Effector CD4-positive, alpha-beta T cell (primary cell): ENCODE measurements at regions not wholly inside any gene's neighbourhood (a gene's known extent, or its start where the extent isn't known, plus 50 kb on each side); places are given as distances from the start of the nearest gene placed in this dataset.

Experiments used
- DNase-seq: peaks from one replicate; pipeline ENCODE4 v3.0.0-alpha.2; 2020

- no peak for DNase-seq
Measured at GRCh38 chr11:32039149-32039548, 51.7 kb upstream of the RCN1 start.

DNA sequence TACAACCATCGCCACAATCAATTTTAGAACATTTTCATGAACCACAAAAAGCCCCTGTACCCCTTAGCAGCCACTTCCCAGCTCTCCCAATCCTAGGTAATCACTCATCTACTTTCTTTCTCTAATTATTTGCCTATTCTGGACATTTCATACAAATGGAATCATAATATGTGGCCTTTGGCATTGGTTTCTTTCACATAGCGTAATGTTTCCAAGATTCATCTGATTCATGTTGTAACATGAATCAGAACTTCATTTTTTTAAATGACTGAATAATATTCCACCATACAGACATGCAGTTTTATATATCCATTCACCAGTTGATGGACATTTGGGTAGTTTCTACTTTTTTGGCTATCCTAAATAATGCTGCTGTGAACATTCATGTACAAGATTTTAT, 56.2 kb upstream of the RCN1 start:
- no peak for DNase-seq

- DNase-seq: no peak
Measured at GRCh38 chr11:32034149-32034548, 56.7 kb upstream of the RCN1 start.

DNA sequence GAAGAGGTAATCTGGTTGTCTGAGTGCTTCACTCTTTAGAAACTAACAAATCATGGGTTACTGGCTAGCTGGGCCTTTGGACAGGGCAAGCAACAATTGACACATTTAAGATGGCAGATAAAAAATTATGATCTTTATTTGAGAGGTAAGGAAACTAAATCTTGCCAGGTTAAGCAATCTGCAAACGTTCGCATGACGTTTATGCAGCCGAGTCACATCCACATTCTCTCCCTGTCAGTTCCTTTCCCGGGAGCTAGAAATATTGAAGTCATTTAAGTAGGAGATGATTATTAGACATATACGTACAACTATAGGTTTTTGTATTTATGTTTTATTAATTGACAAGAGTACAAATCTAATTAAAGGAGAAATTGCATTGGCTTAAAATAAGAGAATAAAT, 57.4 kb upstream of the RCN1 start:
- no peak for DNase-seq

- no peak for DNase-seq
Measured at GRCh38 chr11:32033067-32033466, 57.8 kb upstream of the RCN1 start.

- no peak for DNase-seq
Measured at GRCh38 chr11:32032478-32032877, 58.4 kb upstream of the RCN1 start.

- DNase-seq: no peak
Measured at GRCh38 chr11:32032052-32032451, 58.8 kb upstream of the RCN1 start.

- DNase-seq: no peak
Measured at GRCh38 chr11:32030875-32031503, 59.9 kb upstream of the RCN1 start.

- DNase-seq: no peak
Measured at GRCh38 chr11:32029721-32030120, 61.2 kb upstream of the RCN1 start.

- no peak for DNase-seq
Measured at GRCh38 chr11:32028201-32028600, 62.7 kb upstream of the RCN1 start.

DNA sequence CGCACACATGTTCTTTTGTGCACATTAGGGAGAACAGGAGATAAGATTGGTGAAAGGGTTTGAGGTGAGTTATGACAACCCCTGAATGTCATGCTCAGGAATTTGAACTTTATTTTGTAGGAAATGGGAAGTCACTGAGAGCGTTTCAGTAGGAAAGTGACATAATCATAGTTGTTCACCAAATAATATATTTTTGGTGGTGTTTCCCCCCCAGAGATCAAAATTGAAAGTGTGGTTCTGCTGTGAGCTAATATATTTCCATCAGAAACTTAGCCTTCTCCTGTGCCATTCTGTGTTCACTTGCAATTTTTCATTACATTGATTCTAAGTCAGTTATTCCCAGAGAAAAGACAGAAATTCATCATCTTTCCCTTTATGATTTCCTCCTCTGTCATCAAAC, 64.1 kb upstream of the RCN1 start:
- no peak for DNase-seq

- DNase-seq: no peak
Measured at GRCh38 chr11:32024948-32025347, 65.9 kb upstream of the RCN1 start.

GRCh38 chr11:32023370-32024305, 67.2 kb upstream of the RCN1 start:
- no peak for DNase-seq

DNA sequence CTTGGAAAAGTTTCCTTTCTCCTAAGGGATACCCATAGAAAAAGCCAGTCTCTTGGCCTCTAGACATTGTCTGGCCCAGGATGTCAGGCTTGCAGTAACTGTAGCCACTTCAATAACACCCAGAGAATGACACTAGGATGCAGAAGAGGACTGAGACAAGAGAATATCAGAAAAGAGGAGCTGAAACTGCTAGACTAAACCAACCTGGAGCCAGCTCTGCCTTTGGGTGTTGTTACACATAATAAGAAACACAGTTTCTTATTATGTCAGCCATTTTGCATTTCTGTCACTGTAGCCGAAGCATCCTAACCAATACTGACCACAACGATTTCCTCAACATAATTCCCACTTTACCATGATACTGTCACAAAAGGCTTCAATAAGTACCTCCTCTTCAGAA, 72.2 kb upstream of the RCN1 start:
- DNase-seq: no peak

- DNase-seq: no peak
Measured at GRCh38 chr11:32016111-32016510, 74.8 kb upstream of the RCN1 start.

DNA sequence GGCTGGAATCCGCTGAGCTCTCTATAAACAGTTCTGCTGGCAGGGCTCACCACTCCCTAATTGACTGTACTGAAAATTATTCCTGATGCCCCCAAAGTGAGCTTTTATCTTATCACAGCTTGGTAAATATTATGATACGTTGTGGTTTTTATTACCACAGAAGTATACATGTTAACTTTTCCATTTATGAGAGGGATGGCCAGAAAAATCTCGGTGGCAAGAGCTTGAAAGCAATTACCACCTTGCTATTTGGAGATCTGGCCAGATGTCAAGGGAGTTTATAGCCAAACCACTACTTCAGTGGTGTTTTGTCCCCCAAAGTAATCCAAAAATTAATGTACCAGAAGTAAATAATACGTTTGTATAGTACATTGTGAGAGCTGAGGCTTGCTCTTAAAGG, 75.4 kb upstream of the RCN1 start:
- DNase-seq: no peak

GRCh38 chr11:32013603-32014002, 77.3 kb upstream of the RCN1 start:
- no peak for DNase-seq

DNA sequence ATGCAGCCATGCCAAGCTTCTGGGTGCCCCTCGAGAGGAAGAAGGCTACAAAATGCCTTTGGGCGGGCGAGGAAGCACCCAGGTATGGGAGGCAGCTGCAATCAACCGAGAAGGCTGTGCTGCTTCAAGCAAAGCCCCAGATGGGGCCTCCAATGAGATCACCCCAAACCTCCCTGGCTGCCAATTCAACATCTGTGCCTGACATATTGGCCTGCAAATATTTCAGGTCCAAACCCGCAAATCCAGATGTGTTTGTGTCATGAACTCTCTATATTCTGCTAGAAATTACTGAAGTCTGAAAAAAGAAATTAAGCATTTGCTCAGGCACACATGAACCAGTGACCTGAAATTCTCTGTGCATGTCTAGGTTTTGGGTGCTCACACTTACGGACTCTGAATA, 78.8 kb upstream of the RCN1 start:
- DNase-seq: no peak

- no peak for DNase-seq
Measured at GRCh38 chr11:32008880-32009551, 81.9 kb upstream of the RCN1 start.

DNA sequence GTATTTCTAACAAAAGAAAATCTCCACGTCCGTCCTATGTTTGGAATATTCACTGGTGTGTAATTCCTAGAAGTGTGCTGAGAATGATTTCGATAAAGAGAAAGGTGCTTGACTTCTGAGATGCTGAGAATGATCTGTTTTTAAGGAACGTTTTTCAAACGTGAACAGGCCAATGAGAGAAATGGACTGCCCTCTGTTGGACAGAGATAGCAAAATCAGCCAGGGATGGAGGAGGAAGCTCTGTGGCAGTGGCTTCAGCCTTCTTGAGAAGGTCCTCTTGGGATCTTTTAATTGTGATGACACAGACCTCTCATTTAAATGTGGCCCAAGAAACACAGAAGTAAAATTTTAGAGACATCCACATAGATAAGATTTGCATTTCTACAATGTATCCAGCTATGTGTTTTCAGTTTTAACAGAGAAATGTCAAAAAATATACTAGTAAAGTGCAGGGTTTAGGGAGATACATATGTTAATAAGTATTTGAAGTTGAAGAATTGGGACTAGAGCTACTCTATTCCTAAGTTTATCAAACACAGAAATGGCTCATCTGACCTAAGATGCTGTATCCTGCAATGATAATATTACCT, 84.0 kb upstream of the RCN1 start:
- no peak for DNase-seq

DNA sequence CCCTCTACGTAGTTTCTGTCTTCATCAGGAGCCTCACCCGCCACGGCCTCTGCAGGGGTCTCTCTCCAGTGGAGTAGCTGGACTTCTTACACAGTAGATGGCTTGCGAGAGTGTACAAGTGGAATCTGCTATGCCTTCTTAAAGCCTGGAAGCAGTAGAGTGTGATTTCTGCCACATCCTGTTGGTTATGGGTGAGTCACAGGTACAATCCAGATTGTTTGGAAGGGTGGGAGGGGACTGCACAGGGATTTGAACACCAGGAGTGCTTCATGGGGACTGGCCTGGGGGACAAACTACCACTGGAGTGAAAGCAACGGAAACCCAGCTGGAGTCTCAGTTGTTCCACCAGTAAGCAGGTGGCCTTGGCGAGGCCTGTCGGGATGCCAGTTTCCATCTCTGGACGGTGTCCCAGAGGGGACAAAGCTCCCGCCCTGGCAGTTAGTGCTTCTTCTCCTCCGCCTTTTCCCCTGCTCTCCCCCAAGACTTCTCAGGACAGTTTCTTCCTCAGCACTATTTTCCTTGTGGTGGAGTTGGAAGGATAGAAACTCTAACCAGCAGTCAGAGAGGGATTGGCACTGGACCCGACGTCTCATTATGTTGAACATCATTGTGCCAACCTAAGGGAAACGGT, 85.0 kb upstream of the RCN1 start:
- no peak for DNase-seq

- no peak for DNase-seq
Measured at GRCh38 chr11:32003335-32003734, 87.5 kb upstream of the RCN1 start.

GRCh38 chr11:32002311-32002710, 88.6 kb upstream of the RCN1 start:
- DNase-seq: no peak
